SK-N-SH treated with all-trans-retinoic acid at 6 μM for 48 hours (cell line): ENCODE measurements at regions not wholly inside any gene's neighbourhood (a gene's known extent, or its start where the extent isn't known, plus 50 kb on each side); places are given as distances from the start of the nearest gene placed in this dataset.

Source experiments
- ATAC-seq: fragments of 200-7000 bp; cut with Tn5 transposase; 3 replicates; pipeline ENCODE4 v1.9.1; 2020; ENCODE audit warnings: mild to moderate bottlenecking, moderate library complexity
- ARNTL ChIP-seq: fragments of 450-650 bp; formaldehyde crosslinking; IDR thresholded peaks from 2 replicates; pipeline ENCODE4 v1.5.0; 2020; ENCODE audit warnings: low read depth, mild to moderate bottlenecking, moderate library complexity, borderline replicate concordance
- BACH2 ChIP-seq: fragments of 250-450 bp; sonication (Bioruptor Pico); IDR thresholded peaks from 2 replicates; pipeline ENCODE4 v1.9.0; 2021; ENCODE audit warnings: mild to moderate bottlenecking, borderline replicate concordance
- CSDC2 ChIP-seq: fragments of 250-450 bp; sonication (Bioruptor Pico); IDR thresholded peaks from 2 replicates; pipeline ENCODE4 v1.5.0; 2020; ENCODE audit warnings: mild to moderate bottlenecking, moderate library complexity
- ESRRG ChIP-seq: fragments of 250-450 bp; sonication (Bioruptor Pico); IDR thresholded peaks from 2 replicates; pipeline ENCODE4 v1.6.1; 2021; ENCODE audit warnings: mild to moderate bottlenecking
- GLIS3 ChIP-seq: fragments of 250-450 bp; sonication (Bioruptor Pico); IDR thresholded peaks from 2 replicates; pipeline ENCODE4 v1.5.0; 2020; ENCODE audit warnings: mild to moderate bottlenecking, moderate library complexity
- OSR1 ChIP-seq: fragments of 250-450 bp; sonication (Bioruptor Pico); IDR thresholded peaks from 2 replicates; pipeline ENCODE4 v1.8.0; 2022; ENCODE audit warnings: moderate library complexity, mild to moderate bottlenecking, inconsistent platforms
- RARB ChIP-seq: fragments of 250-450 bp; sonication (Bioruptor Pico); IDR thresholded peaks from 2 replicates; pipeline ENCODE4 v1.8.0; 2021; ENCODE audit warnings: mild to moderate bottlenecking, moderate library complexity
- SNAI2 ChIP-seq: fragments of 250-450 bp; sonication (Bioruptor Pico); IDR thresholded peaks from 2 replicates; pipeline ENCODE4 v1.5.0; 2020; ENCODE audit warnings: mild to moderate bottlenecking, moderate library complexity
- TCF4 ChIP-seq: fragments of 250-450 bp; sonication (Bioruptor Pico); IDR thresholded peaks from 2 replicates; pipeline ENCODE4 v1.8.0; 2021; ENCODE audit warnings: mild to moderate bottlenecking, moderate library complexity, borderline replicate concordance
- TOX ChIP-seq: fragments of 250-450 bp; sonication (Bioruptor Pico); IDR thresholded peaks from 2 replicates; pipeline ENCODE4 v1.8.0; 2021; ENCODE audit warnings: mild to moderate bottlenecking, moderate library complexity, borderline replicate concordance
- ZC3H10 ChIP-seq: fragments of 250-450 bp; sonication (Bioruptor Pico); IDR thresholded peaks from 2 replicates; pipeline ENCODE4 v1.5.1; 2021; ENCODE audit warnings: mild to moderate bottlenecking, moderate library complexity
- ZFP30 ChIP-seq: fragments of 450-650 bp; formaldehyde crosslinking; IDR thresholded peaks from 2 replicates; pipeline ENCODE4 v1.5.0; 2022; ENCODE audit warnings: mild to moderate bottlenecking, moderate library complexity
- ZNF565 ChIP-seq: fragments of 450-650 bp; formaldehyde crosslinking; conservative IDR thresholded peaks from 2 replicates; pipeline ENCODE4 v1.5.0; 2020; ENCODE audit warnings: low read depth, mild to moderate bottlenecking, moderate library complexity
- ZNF70 ChIP-seq: fragments of 450-650 bp; formaldehyde crosslinking; IDR thresholded peaks from 2 replicates; pipeline ENCODE4 v1.5.0; 2020; ENCODE audit warnings: mild to moderate bottlenecking, moderate library complexity
- ZNF8 ChIP-seq: fragments of 450-650 bp; formaldehyde crosslinking; IDR thresholded peaks from 2 replicates; pipeline ENCODE4 v1.5.0; 2020; ENCODE audit warnings: mild to moderate bottlenecking, moderate library complexity
- TF ChIP-seq, protein P1 (sequence below): fragments of 250-450 bp; sonication (Bioruptor Pico); IDR thresholded peaks from 2 replicates; pipeline ENCODE4 v1.5.1; 2021; ENCODE audit warnings: mild to moderate bottlenecking, moderate library complexity
- TF ChIP-seq, protein P2 (sequence below): fragments of 250-450 bp; sonication (Bioruptor Pico); IDR thresholded peaks from 2 replicates; pipeline ENCODE4 v1.5.1; 2020; ENCODE audit warnings: low read depth, mild to moderate bottlenecking, moderate library complexity
- TF ChIP-seq, protein P3 (sequence below): fragments of 250-450 bp; sonication (Bioruptor Pico); IDR thresholded peaks from 2 replicates; pipeline ENCODE4 v1.8.0; 2021; ENCODE audit warnings: low read depth, mild to moderate bottlenecking, moderate library complexity, borderline replicate concordance
- TF ChIP-seq, protein P4 (sequence below): fragments of 250-450 bp; sonication (Bioruptor Pico); IDR thresholded peaks from 2 replicates; pipeline ENCODE4 v1.5.0; 2020; ENCODE audit warnings: mild to moderate bottlenecking, moderate library complexity
- TF ChIP-seq, protein P5 (sequence below): fragments of 250-450 bp; sonication (Bioruptor Pico); IDR thresholded peaks from 2 replicates; pipeline ENCODE4 v1.8.0; 2020; ENCODE audit warnings: mild to moderate bottlenecking, moderate library complexity, borderline replicate concordance

DNA sequence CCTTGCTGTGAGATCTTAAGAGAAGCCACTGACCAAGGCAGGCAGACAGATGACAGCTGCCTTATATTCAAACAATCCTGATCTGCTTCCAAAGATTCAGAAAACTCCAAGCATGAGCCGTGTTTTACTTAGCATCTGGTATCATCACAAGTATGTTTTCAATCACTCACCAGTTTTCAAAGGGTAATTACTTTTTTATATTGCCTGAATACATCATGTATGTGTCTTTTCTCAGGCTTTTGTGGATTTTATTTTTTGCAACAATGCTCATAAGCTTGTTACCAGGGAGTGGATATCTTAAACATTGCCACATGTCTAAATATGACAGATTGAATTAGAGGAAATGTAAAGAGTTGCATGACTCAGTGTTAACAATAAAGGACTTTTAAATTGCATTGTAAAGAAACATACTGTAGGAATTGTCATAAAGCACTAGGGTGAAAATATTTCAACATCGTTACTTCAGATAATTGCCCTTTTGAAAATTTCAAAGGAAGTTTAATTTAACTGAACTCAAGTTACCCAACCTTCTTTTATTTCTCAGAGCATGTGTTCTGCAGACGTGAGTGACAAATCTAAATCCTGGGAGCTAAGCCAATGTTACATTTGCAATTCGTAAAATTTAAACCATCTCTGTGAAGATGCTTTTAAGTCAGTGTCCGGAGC, 326.1 kb downstream of the PLK2 start (continued):
- TF ChIP-seq, protein P1, sequence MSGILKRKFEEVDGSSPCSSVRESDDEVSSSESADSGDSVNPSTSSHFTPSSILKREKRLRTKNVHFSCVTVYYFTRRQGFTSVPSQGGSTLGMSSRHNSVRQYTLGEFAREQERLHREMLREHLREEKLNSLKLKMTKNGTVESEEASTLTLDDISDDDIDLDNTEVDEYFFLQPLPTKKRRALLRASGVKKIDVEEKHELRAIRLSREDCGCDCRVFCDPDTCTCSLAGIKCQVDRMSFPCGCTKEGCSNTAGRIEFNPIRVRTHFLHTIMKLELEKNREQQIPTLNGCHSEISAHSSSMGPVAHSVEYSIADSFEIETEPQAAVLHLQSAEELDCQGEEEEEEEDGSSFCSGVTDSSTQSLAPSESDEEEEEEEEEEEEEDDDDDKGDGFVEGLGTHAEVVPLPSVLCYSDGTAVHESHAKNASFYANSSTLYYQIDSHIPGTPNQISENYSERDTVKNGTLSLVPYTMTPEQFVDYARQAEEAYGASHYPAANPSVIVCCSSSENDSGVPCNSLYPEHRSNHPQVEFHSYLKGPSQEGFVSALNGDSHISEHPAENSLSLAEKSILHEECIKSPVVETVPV, result peak; percentile 76; the same call in 1 of the 2 replicates
- peak; percentile 89 for TF ChIP-seq TCF4 (CRISPR knock-in tag)
- no peak for TF ChIP-seq CSDC2
- peak; percentile 48; the same call in 1 of the 2 replicates for TF ChIP-seq ZNF8 (CRISPR knock-in tag)
- TF ChIP-seq, protein P2, sequence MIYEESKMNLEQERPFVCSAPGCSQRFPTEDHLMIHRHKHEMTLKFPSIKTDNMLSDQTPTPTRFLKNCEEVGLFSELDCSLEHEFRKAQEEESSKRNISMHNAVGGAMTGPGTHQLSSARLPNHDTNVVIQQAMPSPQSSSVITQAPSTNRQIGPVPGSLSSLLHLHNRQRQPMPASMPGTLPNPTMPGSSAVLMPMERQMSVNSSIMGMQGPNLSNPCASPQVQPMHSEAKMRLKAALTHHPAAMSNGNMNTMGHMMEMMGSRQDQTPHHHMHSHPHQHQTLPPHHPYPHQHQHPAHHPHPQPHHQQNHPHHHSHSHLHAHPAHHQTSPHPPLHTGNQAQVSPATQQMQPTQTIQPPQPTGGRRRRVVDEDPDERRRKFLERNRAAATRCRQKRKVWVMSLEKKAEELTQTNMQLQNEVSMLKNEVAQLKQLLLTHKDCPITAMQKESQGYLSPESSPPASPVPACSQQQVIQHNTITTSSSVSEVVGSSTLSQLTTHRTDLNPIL (CRISPR knock-in tag), result peak; percentile 59; the same call in 1 of the 2 replicates

DNA sequence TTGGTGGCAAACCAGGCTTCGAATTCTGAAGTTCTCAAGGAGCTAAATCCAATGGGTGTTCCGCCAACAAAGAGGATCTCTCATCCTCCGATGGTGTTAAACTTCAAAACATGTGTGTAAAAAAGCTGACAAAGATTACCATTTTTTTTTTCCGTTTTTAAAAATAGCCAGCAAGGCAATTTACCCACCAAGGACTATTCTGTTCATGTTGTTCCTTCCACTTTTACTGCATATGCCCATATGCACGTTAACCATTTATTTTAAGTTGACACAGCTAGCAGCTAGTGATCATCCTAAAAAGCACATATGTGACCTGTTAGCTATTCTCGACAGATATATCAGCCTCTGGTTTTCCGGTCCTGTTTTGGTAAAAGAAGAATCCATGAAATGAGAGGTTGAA, 326.7 kb downstream of the PLK2 start:
- no peak; the same call in 2 of the 3 replicates for ATAC-seq
- no peak for TF ChIP-seq CSDC2
- no peak for TF ChIP-seq RARB (CRISPR knock-in tag)
- no peak for TF ChIP-seq BACH2 (CRISPR knock-in tag)
- TF ChIP-seq, protein P3, sequence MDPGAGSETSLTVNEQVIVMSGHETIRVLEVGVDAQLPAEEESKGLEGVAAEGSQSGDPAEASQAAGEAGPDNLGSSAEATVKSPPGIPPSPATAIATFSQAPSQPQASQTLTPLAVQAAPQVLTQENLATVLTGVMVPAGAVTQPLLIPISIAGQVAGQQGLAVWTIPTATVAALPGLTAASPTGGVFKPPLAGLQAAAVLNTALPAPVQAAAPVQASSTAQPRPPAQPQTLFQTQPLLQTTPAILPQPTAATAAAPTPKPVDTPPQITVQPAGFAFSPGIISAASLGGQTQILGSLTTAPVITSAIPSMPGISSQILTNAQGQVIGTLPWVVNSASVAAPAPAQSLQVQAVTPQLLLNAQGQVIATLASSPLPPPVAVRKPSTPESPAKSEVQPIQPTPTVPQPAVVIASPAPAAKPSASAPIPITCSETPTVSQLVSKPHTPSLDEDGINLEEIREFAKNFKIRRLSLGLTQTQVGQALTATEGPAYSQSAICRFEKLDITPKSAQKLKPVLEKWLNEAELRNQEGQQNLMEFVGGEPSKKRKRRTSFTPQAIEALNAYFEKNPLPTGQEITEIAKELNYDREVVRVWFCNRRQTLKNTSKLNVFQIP (CRISPR knock-in tag), result no peak
- TF ChIP-seq, protein P4, sequence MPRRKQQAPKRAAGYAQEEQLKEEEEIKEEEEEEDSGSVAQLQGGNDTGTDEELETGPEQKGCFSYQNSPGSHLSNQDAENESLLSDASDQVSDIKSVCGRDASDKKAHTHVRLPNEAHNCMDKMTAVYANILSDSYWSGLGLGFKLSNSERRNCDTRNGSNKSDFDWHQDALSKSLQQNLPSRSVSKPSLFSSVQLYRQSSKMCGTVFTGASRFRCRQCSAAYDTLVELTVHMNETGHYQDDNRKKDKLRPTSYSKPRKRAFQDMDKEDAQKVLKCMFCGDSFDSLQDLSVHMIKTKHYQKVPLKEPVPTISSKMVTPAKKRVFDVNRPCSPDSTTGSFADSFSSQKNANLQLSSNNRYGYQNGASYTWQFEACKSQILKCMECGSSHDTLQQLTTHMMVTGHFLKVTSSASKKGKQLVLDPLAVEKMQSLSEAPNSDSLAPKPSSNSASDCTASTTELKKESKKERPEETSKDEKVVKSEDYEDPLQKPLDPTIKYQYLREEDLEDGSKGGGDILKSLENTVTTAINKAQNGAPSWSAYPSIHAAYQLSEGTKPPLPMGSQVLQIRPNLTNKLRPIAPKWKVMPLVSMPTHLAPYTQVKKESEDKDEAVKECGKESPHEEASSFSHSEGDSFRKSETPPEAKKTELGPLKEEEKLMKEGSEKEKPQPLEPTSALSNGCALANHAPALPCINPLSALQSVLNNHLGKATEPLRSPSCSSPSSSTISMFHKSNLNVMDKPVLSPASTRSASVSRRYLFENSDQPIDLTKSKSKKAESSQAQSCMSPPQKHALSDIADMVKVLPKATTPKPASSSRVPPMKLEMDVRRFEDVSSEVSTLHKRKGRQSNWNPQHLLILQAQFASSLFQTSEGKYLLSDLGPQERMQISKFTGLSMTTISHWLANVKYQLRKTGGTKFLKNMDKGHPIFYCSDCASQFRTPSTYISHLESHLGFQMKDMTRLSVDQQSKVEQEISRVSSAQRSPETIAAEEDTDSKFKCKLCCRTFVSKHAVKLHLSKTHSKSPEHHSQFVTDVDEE (CRISPR knock-in tag), result no peak
- TF ChIP-seq ZC3H10, result no peak
- TF ChIP-seq ZNF565 (CRISPR knock-in tag), result no peak
- TF ChIP-seq ZNF8 (CRISPR knock-in tag), result no peak
- TF ChIP-seq, protein P2 (CRISPR knock-in tag), result no peak
- no peak for TF ChIP-seq ARNTL
- no peak for TF ChIP-seq ESRRG
- no peak for TF ChIP-seq SNAI2
- no peak for TF ChIP-seq TOX (CRISPR knock-in tag)
- TF ChIP-seq ZNF70 (CRISPR knock-in tag), result no peak
- no peak for TF ChIP-seq GLIS3
- no peak for TF ChIP-seq ZFP30
- TF ChIP-seq OSR1 (CRISPR knock-in tag), result no peak
- TF ChIP-seq TCF4 (CRISPR knock-in tag), result no peak
- TF ChIP-seq, protein P5, sequence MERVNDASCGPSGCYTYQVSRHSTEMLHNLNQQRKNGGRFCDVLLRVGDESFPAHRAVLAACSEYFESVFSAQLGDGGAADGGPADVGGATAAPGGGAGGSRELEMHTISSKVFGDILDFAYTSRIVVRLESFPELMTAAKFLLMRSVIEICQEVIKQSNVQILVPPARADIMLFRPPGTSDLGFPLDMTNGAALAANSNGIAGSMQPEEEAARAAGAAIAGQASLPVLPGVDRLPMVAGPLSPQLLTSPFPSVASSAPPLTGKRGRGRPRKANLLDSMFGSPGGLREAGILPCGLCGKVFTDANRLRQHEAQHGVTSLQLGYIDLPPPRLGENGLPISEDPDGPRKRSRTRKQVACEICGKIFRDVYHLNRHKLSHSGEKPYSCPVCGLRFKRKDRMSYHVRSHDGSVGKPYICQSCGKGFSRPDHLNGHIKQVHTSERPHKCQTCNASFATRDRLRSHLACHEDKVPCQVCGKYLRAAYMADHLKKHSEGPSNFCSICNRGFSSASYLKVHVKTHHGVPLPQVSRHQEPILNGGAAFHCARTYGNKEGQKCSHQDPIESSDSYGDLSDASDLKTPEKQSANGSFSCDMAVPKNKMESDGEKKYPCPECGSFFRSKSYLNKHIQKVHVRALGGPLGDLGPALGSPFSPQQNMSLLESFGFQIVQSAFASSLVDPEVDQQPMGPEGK (CRISPR knock-in tag), result no peak
